ENCODE measurements at regions not wholly inside any gene's neighbourhood (a gene's known extent, or its start where the extent isn't known, plus 50 kb on each side); places are given as distances from the start of the nearest gene placed in this dataset.

DNA sequence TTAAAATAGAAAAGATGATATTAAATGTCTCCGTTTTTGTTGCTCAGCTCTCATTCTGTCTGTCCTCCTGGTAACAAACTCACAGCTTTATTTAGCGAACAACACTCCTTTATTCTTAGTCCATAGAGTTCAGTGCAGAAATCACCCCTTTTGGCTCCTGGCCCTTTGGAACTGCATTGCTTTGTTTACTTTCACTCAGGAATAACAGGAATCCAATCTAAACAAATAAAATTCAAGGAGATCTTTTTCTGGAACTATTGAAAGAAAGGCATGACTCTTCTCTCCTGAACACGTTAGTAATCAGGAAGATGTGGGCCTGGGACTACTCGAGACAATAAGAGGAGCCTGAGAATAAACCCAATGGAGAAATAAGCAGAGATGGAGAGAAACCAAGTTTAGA, 409.2 kb downstream of the DIPK2A start:
- TF ChIP-seq POLR2A (IDR thresholded peaks at IDR 0.05): no peak
- TF ChIP-seq, protein P1, sequence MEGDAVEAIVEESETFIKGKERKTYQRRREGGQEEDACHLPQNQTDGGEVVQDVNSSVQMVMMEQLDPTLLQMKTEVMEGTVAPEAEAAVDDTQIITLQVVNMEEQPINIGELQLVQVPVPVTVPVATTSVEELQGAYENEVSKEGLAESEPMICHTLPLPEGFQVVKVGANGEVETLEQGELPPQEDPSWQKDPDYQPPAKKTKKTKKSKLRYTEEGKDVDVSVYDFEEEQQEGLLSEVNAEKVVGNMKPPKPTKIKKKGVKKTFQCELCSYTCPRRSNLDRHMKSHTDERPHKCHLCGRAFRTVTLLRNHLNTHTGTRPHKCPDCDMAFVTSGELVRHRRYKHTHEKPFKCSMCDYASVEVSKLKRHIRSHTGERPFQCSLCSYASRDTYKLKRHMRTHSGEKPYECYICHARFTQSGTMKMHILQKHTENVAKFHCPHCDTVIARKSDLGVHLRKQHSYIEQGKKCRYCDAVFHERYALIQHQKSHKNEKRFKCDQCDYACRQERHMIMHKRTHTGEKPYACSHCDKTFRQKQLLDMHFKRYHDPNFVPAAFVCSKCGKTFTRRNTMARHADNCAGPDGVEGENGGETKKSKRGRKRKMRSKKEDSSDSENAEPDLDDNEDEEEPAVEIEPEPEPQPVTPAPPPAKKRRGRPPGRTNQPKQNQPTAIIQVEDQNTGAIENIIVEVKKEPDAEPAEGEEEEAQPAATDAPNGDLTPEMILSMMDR (IDR thresholded peaks at IDR 0.05): no peak
- no peak overlapping the region for H3K27ac ChIP-seq
- H3K36me3 ChIP-seq (ENCODE audit: low read depth, missing control alignments): no peaks in the 10 kb centered on the region
- no peak for DNase-seq
- no peaks in the 10 kb centered on the region for H3K9me3 ChIP-seq
- H3K4me3 ChIP-seq: no peak overlapping the region
- H3K4me1 ChIP-seq: no peaks in the 10 kb centered on the region
- intact Hi-C loops (cut with DNase I; ENCODE audit: low total_unique reads): no loop called here
- no peaks in the 10 kb centered on the region for H3K27me3 ChIP-seq
- WGBS, 2 donors: 58 to 62% methylated on average over 4 of the region's 4 CpGs

DNA sequence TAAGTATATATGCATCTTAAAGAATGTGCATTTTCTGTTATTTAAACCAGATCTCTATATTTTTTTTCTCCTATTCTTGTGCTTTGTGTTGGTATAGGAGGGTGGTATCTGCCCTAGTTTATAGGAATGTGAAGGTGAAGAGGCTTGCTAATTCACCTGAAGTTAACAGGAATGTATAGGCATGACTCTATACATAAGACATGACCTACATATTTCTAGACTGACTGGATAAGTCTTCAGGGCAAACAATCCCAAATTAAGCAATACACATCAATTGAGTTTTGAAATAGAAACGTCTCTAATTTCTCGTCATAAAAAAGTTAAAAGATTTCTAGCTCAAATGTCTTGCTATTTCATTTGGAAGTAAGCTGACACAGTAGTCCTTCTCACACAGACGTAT, 410.0 kb downstream of the DIPK2A start:
- H3K9me3 ChIP-seq: no peaks in the 10 kb centered on the region
- H3K27ac ChIP-seq: no peak overlapping the region
- DNase-seq: no peak
- H3K4me1 ChIP-seq: no peaks in the 10 kb centered on the region
- no peak for TF ChIP-seq POLR2A (IDR thresholded peaks at IDR 0.05)
- TF ChIP-seq, protein P1 (IDR thresholded peaks at IDR 0.05): no peak
- H3K4me3 ChIP-seq: no peak overlapping the region
- H3K27me3 ChIP-seq: no peaks in the 10 kb centered on the region
- intact Hi-C loops (cut with DNase I; ENCODE audit: low total_unique reads): no loop called here
- WGBS, 2 donors: 92 to 97% methylated on average over 3 of the region's 3 CpGs
- no peaks in the 10 kb centered on the region for H3K36me3 ChIP-seq (ENCODE audit: low read depth, missing control alignments)

DNA sequence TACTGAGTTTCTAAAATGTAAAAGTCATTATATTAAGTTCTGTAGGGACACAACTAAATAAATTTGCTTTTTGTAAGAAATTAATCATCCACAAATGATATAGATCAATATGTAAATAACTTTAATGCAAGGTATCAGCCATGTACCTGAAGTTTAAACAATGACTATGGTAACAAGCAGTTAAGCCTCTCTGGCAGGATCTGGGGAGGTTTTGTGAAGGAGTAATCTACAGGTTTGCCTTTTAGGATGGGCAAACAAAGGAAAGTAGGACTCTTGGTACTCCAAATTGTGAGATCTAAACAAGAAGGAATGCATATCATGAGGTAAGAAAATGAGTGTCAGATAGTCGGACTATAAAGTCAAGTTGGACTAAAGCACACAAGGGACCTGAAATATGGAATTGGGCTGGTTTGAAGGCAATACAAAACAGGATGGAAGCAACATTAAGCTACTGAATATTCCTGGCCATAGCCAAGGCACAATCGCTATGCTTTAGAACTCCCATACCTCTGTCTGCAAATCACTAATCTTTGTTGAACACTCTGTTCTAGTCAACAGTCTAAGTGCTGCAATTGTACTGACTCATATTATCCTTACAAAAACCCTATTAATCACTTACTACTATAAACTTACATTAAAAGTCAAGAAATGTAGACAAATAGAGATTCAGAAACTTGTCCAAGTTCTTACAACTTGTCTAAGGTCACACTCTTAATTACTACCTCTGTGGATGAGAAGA, 412.8 kb downstream of the DIPK2A start:
- Histone ChIP-seq H3K27ac (no peak overlapping the region), H3K9me3 (no peaks in the 10 kb centered on the region), H3K4me1 (no peaks in the 10 kb centered on the region), H3K36me3 (ENCODE audit: low read depth, missing control alignments) (no peaks in the 10 kb centered on the region), H3K27me3 (no peaks in the 10 kb centered on the region), H3K4me3 (no peak overlapping the region)
- DNase-seq: no peak
- intact Hi-C loops (cut with DNase I; ENCODE audit: low total_unique reads): no loop called here
- WGBS, 2 donors: 63 to 69% methylated on average over 2 of the region's 2 CpGs
- TF ChIP-seq, protein P1 (IDR thresholded peaks at IDR 0.05): no peak
- TF ChIP-seq POLR2A (IDR thresholded peaks at IDR 0.05): no peak

DNA sequence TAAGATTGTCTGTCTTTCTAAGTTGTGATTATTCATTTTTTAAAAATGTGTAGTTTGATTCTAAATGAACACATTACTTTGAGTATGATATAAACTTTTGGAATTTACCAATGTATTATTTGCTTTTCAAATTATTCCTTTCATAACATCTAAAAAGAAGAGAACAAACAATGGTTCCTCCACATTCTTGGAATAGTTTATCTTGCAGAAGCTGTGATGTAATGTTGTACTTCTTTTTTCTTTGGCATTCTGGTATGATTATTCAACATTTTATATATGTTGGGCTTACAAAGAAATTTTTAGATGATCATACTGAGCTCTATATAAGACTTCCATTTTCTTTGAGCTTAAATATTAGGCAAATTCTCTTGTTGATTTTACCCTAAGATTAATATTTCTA, 419.2 kb downstream of the DIPK2A start:
- no peak for DNase-seq
- no peaks in the 10 kb centered on the region for H3K9me3 ChIP-seq
- H3K27ac ChIP-seq: no peak overlapping the region
- H3K36me3 ChIP-seq (ENCODE audit: low read depth, missing control alignments): no peaks in the 10 kb centered on the region
- H3K4me1 ChIP-seq: no peaks in the 10 kb centered on the region
- TF ChIP-seq, protein P1 (IDR thresholded peaks at IDR 0.05): no peak
- TF ChIP-seq POLR2A (IDR thresholded peaks at IDR 0.05): no peak
- no peak overlapping the region for H3K4me3 ChIP-seq
- no peaks in the 10 kb centered on the region for H3K27me3 ChIP-seq
- intact Hi-C loops (cut with DNase I; ENCODE audit: low total_unique reads): no loop called here

DNA sequence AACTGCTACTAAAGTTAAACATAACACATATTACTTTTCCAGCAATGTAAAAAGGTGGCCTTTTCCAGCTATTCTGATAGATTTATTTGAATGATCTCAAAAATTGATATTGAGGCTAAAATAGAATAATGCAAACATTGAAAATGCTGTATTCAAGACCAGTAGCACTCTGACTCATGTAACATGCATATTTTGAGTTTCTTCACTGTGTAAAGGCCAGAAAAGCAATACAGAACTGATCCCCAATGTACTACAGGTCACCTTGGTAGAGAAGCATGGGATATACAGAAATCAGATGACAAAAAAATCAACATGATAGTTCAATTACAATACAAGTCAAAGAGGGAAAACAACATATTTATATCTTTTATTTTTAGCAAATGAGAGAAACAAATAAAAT, 419.6 kb downstream of the DIPK2A start:
- intact Hi-C loops (cut with DNase I; ENCODE audit: low total_unique reads): no loop called here
- Histone ChIP-seq H3K4me1 (no peaks in the 10 kb centered on the region), H3K27me3 (no peaks in the 10 kb centered on the region), H3K4me3 (no peak overlapping the region), H3K9me3 (no peaks in the 10 kb centered on the region), H3K36me3 (ENCODE audit: low read depth, missing control alignments) (no peaks in the 10 kb centered on the region), H3K27ac (no peak overlapping the region)
- TF ChIP-seq, protein P1 (IDR thresholded peaks at IDR 0.05): no peak
- TF ChIP-seq POLR2A (IDR thresholded peaks at IDR 0.05): no peak
- DNase-seq: no peak
